HG03175 (cell line): ENCODE measurements at regions not wholly inside any gene's neighbourhood (a gene's known extent, or its start where the extent isn't known, plus 50 kb on each side); places are given as distances from the start of the nearest gene placed in this dataset.

Source experiments
- ATAC-seq: cut with Tn5 transposase; IDR thresholded peaks from one replicate; pipeline ENCODE4 v1.9.1; 2021; ENCODE audit warnings: mild to moderate bottlenecking, moderate library complexity; ENCODE audit not compliant: unreplicated experiment

DNA sequence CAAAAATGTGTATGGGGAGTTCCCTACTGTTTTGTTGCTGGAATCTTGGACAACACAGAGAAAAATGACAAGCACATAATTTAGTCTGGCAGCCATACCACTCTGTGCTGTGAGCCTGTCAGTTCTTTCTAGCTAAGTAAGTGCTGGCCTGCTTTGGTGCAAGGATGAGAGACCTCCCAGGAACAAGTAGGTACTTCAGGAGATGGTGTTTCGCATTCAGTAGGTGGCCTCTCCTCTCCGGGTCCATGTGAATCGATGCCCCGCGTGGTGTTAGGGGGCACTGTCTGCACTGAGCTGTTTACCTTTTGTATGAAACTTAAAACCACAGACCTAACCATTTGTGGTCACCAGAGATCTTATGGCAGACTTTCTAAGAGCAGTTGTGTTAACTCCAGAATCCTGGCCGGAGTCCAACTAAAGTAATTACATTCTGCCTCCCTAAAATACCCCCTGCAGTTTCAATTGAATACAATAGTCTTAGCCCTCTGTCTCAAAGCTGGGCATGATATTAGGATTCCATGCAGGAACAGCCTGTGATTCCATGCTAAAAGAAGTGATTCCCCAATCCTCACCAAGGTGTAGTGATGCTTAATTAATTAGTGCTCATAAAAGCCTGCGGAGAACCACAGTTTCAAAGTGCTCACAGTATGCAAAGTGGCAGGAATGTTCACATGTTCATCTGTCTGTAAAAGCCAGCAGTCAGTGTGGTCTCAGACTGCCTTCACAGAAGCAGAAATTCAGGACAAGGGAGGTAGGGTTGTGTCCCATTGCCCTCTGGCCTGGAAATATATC is 64.2 kb downstream of the LLPH start:
- ATAC-seq, result peak; percentile 79

DNA sequence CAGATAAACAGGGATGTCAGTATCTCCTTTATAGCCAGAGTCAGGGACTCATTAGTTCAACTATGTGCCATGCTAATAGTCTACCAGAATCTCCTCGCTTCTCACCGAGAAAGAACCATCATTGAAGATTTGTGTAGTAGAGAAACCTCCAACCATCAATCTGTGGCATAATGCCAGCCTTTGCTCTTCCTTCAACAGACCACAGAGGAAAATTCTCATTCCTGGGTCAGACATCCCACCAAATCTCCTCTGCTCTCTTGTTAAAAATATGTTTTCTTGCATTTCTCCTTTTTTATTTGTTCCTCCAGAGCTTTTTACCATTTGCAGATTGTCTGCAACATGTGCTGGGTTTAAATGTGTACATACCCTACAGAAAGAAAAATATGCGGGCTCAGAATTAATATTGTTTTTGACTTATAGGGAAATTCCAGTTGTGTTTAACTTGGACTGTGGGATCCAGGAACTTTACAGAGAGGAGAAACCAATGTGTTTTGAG is 64.9 kb downstream of the LLPH start:
- no peak for ATAC-seq

DNA sequence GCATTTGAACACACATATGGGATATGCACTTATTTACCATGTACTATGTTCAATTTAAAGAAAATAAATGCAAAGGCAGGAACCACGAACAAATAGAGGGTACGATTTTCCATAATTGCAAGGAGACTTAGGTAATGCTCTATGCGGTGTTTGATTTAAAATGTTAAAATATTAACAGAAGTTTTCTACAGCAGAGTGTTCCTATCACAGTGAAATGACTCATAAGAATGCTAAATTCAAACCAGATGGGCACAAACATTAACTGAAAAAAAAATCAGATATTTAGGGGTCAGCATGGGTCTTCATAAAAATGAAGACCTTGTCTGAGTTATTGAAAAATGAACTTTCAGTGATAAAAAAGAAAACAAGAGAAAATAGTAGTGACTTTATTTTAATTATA is 65.4 kb downstream of the LLPH start:
- ATAC-seq, result no peak

DNA sequence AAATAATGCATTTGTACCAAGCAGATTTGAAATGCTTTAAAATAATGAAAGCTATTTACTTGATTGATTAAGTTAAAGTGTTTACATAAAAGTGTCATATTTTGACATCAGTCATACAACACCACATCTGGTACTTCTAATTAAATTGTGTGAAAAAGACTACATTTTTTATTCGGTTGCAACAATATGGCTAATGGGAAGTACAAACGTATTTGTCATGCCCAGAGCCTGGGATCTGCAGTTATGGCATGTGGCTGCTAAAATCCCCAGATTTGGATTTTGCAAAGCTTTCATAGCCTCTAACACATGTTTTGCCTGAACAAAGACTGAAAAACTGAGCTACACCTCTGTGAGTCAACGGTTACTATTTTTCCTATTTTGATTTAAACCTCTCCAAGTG is 66.6 kb downstream of the LLPH start:
- no peak for ATAC-seq

DNA sequence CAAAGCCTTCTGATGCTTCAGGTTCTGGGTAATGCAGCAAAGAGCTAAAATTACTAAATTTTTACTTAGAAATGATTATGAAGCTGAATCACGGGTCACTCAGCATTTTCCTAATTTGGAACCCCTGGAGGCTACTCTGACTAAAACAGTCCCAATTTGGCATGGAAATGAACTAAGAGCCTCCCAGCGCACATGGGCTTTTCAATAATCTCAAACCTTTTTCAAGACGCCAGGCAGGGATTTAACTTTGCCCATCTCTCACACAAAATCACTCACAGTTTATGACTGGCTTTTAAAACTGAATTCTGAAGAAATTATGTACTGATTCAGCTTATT is 68.3 kb downstream of the LLPH start:
- no peak for ATAC-seq

DNA sequence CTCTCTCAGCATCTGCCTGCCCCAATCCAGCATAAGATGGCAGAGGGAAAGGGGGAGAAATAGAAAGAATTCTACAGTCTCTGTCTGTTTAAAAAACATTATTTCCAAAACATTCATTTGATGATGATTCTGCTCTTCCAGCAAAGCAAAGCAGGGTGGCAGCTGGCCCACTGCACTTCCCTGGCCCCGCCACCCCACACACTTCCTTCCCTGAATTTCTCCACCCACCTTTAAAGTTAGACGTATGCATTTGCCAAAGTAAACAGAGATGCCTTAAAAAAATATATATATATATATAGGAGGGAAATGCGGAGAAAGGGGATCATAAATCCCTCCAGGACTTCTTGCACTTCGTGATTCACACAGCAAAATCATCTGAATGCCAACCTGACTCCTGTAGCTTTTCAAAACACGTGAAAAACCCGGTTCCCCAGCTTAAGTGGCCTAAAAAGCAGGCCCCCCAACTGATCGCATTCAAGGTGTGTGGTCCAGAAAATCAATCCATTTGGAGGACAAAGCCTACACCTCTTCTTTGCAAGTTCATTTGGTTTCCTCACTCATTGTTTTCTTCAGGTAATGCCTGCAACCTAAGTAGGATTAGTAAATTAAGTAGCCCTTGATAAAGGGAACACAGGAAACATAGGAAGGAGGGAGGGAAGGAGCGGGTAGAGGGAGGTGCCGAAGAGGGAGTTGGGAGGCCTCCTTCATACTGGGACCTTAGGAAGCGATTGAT is 68.8 kb downstream of the LLPH start:
- ATAC-seq, result no peak

DNA sequence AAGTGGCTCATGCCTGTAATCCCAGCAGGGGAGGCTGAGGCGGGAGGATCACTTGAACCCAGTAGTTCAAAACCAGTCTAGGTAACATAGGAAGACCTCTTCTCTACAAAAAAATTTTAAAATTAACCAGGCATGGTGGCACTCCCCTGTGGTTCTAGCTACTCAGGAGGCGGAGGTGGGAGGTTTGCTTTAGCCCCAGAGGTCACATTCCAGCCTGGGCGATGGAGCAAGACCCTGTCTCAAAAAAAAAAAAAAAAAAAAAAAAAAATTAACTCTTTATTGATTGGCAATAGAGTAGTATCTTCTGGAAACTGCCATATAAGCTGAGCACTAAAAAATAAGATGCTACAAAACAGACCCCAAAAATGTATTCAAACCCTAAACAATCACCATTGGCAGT is 69.5 kb downstream of the LLPH start:
- no peak for ATAC-seq

DNA sequence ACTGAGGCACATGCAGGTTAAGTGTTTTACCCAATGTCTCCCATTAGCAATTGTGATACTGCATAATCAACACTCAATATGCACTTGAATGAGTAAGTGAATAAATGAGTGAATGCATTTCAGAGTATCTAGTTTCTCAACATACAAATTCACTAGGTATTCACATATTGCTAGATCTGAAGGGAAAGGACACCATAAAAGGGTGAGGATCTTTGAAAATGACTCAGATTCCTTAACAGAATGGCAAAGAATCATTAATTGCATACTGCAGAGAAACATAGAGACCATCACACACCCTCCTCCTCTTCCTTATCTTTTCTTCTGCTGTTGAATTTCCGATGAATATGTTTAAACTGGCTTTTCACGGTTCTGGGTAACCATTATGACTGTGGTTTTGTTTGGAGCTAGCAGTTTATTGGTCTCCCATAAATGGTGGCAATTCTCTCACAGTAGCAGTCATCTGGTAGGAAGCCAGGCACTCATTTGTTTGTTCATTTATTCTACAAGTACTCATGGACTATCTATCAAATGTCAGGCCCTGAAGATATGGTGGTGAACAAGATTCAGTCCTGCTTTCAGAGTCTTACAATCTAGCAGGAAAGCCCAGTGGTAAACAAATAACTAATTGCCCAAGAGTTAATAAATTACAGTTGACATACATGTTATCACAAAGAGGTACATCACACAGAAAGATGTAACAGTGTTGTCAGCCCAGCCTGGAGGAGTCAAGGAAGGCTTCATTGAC is 70.2 kb downstream of the LLPH start:
- ATAC-seq, result no peak

DNA sequence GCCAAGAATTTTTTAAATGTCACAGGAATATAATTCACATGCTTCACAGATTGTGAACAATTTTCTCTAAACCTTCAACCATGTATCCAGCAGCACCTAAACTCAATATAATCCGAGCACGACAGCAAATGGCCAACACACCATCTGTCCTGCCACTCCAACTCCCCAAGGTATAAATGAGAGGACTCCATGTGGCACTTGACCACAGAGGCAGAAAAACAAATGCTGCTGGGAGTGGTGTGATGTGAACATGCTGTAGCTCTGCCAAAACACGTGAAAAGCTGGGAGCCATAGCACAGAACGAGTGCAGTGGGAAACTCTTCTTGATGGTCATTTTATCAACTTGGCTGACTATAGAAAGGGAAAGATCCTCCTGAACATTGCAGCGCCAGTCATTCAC is 70.9 kb downstream of the LLPH start:
- ATAC-seq, result no peak

DNA sequence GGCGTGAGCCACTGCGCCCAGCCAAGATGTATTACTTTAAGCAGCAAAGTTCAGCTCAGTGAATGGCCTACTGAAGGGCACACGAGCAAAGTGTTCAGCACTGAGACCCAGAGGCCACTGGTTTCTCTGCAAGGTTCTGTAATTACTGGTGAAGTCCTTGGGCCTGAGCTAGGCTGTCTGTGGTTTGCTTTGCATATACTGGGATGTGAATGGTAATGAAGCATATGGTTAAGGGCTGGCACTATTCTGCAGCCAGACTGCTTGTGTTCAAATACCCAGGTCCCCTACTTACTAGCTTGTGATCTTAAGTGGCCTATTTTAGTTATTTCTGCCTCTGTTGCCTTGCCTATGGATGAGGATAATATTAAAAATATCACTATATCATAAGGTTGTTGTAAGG is 72.0 kb downstream of the LLPH start:
- ATAC-seq, result no peak

DNA sequence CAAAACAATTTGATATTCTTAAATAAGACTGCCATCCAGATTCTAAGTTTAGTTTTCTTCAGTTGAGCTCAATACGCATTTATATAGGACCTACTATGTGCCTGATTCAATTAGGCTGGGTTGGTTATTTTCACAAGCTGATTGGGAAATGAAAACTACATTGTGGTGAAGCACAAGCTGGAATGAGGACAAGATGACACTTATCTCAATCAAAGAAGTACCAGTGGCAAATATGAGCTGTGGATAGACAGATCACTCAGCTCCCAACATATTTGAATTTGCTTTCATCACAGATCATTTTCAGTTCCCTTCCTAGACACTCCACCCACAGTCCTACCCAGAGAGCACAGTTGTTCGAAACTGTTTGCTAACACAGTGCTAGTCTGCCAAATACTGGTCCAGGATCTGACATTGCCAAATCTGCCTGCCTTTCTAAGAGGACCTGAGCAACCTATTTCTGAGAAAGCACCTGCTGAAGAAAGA is 74.7 kb downstream of the LLPH start:
- peak; percentile 87 for ATAC-seq

DNA sequence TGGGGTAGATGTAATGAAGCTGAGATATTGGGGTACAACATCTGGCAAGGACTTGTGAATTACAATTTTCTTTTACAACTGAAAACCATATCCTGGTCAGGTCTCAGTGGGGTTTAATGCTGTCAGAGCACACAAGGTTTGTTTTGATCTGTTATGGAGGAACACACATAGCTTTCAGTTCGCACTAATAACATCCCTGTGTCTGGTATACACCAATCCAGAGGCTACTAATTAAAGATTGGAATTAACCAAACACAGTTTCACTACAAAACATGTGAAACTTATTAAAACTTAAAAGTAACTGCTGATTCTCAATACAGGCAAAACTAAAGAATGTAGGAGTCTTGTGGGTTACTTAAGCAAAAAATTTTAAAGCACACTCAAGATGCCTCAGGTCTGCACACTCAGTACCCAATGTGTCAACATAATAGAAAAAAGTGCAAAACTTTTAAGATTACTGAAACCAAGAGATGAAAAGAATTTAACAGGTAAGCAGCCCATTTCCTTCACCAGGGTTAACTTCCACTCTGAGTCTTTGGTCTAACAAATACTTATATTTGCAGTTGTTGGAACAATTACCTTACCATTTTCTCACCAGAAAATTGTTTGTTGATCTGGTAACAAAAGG is 77.4 kb downstream of the LLPH start:
- no peak for ATAC-seq

DNA sequence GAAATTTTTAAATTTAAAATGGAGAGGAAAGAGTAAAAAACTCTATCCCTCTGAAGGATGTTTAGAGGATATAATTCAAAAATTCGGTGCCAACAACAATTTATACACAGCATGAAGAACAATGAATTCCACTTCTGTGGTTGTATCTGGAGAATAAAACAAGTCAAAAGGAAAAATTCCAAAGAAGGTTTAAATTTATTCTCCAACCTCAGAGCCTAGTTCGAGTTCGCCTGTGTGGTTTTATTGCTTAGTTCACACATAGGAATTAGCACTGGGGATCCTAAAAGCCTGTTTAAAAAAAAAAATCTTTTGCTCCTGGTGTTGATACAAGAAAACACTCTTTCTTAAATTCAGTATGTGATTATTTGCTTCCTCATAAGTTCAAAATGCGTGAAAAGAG is 79.2 kb downstream of the LLPH start:
- no peak for ATAC-seq

DNA sequence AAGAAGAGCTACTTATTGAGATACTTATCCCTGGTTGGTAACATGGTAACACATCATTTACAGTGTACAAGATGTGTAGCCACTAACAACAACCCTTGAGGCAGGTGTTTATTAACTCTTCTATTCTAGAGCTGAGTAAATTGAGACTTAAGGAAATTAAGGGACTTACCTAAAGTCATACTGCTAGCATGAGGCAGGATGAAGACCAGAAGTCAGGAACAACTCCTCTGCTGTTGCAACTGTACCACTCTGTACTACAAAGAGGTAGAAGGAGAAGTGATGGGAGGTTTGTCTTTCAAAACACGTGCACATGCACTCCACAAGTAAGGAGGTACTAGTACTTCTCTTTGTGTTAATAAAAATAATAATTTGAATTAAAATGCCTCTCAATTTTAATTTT is 79.9 kb downstream of the LLPH start:
- ATAC-seq, result peak; percentile 38

DNA sequence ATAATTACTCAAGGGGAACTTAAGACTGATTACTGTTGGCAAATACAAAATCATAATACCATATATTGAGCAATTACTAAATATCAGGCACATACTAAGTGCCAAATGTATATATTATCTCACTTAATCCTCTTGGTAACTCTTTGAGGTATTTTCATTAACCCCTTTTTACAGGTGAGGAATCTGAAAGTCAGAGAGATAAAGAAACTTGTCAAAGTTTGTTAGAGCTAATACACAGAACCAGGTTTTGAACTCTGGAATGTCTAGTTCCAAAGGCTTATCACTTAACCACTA is 80.3 kb downstream of the LLPH start:
- ATAC-seq, result no peak

DNA sequence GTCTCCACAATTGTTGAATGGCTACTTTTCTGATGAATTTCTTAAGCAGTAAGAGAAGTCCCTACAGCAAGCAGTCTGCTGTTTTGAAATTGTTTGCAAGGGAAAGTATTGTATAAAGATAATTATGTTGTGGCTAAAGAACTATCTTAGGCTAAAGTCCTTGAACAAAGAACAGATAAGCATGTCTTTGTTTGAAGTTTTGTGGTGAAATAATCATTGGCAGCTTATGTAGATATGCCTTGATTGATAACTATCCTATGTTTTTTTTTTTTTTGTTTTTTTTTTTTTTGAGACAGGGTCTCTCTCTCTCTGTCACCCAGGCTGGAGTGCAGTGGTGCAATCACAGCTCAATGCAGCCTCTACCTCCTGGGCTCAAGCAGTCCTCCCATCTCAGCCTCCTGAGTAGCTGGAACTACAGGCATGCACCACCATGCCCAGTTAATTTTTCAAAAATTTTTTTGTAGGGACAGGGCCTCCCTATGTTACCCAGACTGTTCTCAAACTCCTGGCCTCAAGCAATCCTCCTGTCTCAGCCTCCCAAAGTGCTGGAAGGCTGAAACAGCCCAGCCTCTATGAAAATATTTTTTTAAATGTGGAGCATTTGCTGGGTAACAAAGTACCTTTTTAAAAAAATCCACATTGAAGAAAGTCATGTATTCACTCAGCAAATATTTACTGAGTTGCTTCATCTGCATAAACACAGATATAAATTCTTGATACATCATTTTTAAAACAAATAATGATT is 80.8 kb downstream of the LLPH start:
- no peak for ATAC-seq

DNA sequence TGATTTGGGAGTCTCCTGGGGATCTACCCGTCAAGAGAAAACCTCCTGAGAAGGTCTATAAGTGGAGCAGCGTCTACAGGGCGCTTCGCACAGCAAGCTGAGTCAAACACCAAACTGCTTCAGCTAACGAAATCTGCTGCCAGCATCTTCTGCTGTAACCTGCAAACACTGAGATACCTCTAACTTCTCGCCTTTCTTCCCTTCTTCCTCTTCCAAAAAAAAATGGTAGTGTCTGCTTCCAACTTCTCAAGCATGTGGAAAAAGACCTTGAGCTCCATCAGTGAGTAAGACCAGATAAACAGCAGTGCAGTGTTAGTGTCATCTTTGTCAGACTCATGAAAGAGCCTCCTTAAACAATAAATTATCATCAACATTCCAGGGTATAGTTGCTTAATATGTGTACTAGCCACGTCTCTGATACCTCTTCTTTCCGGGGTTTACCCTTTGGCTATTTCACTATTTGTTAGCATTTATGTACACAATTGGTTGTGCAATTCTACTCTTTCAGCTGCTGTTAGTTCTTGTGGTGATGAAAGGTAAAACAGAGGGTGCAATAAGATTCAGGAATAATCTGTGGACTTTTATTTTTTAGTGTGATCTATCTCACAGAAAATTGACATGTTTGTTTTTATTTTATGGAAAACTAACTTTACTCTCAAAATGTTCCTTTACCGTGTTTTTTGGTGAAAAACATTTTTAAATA is 81.6 kb downstream of the LLPH start:
- no peak for ATAC-seq

DNA sequence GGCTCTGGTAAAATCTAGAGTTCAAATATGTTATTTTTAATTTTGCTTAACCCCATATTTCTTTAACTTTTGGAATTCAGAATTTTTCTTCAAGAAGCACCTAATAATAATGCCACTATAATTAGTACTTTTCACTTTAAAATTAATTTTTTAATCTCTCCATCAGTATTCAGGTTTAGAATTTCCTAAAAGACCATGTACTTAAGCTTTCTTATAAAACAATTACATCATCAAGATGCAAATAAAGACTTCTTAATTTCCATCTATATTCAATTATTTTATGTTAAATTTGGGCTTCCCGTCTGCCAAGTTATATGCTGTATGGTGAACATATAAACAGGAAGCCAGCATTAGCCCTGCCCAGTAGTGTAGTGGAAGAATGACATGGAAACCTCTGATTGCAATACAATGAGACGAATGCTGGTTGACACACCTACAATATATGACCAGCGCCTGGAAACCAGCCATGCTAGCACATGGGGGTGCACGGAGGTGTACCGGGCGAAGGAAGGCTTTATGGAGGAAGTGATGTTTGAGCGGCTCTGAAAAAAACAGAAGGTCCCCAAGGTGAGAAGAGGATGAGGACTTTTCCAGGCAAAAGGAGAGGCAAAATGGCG is 82.2 kb downstream of the LLPH start:
- ATAC-seq, result no peak

DNA sequence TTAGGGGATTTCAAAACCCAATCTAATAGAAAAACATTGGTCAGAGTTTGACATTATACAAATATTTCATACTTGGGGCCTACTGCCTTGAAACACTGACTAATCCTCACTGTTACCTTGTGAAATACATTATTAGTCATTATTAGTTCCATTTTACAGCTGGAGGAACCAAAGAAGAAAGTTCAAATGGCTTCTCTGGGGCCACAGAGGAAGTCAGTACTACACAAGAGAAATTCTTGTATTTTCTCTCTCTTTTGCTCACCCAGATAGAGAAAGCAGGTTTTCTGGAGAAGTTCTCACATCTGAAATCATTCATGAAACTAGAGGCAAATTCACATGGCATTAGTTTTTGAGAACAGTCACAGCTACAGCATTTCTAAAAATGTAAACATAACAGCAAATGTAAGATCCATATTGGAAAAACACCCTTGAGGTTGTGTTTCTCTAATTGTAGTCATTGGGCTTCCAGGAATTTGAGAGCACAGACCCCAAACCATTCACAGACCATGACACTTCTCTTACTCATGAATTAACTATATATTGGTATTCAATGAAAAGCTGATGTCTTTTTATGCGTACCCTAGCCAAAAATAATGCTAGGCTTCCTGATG is 83.0 kb downstream of the LLPH start:
- peak; percentile 85 for ATAC-seq
